Right lung (tissue), 2 donors: ENCODE measurements at regions not wholly inside any gene's neighbourhood (a gene's known extent, or its start where the extent isn't known, plus 50 kb on each side); places are given as distances from the start of the nearest gene placed in this dataset.
A peak's percentile ranks its signal among the peaks of the same experiment; 100 is the strongest.

Experiments
- DNase-seq, 2 donors: peaks; one replicate each; pipeline ENCODE4 v3.0.0-alpha.2; 2013

DNA sequence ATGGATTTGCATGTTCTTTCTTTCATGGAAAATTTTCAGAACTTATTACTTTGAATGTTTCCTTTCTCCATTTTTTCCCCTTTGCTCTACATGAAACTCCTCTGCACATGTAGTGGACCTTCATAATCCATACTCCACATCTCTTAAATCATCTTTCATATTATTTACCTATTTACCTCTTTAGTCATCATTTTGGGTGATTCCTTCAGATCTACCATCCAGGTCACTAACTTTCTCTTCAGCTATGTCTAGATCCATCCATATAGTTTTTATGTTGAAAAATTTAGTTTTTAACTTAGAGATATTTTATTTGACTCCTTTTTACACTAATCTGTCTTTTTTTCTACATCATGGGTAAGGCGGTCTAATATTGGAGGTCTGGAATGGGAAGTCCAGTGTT is 586.6 kb downstream of the NR2F1-AS1 start:
- no peak for DNase-seq

- no peak for DNase-seq
Measured at GRCh38 chr5:92992073-92992472, 588.9 kb downstream of the NR2F1-AS1 start.

- DNase-seq = no peak
Measured at GRCh38 chr5:92991581-92992067, 589.4 kb downstream of the NR2F1-AS1 start.

DNA sequence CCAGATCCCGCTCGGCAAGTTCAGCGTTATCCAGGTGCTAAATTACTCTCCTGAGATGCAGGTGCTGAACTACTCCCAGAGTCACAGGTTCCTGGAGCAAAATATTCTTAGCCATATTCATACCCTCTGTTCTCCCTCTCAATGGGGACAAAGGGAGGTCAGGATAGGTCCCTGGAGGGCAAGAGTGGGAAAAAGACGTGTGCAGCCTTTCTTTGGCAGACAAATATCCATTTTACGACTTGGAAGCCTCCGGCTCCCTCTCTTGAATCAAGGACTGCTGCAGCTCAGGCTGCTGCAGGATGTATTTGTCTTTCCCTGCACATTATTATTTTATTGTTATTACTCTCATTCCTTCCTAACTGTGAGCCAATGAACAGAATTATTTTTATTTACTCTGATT is 590.2 kb downstream of the NR2F1-AS1 start:
- no peak for DNase-seq

DNA sequence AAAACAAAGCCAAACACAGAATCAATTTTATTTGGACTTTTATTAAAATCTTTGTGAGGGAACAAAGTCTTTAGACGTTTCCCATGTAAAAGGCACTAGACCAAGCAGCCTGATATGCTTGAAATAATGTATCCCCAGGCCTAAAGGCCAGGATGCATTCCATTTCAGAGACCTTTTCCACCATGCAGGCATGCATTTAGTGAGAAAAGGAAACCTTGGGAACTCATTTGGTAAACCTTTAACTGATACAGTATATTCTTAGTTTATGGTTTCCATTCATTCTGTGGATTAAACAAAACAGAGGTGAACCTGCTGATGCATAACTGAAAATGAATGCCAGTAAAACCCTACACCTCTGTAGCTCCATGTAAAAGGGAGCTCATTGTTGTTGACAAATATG is 600.0 kb downstream of the NR2F1-AS1 start:
- no peak for DNase-seq

GRCh38 chr5:92980491-92980890 is 600.5 kb downstream of the NR2F1-AS1 start:
- DNase-seq = no peak

- no peak for DNase-seq
Measured at GRCh38 chr5:92979716-92980115, 601.3 kb downstream of the NR2F1-AS1 start.

DNA sequence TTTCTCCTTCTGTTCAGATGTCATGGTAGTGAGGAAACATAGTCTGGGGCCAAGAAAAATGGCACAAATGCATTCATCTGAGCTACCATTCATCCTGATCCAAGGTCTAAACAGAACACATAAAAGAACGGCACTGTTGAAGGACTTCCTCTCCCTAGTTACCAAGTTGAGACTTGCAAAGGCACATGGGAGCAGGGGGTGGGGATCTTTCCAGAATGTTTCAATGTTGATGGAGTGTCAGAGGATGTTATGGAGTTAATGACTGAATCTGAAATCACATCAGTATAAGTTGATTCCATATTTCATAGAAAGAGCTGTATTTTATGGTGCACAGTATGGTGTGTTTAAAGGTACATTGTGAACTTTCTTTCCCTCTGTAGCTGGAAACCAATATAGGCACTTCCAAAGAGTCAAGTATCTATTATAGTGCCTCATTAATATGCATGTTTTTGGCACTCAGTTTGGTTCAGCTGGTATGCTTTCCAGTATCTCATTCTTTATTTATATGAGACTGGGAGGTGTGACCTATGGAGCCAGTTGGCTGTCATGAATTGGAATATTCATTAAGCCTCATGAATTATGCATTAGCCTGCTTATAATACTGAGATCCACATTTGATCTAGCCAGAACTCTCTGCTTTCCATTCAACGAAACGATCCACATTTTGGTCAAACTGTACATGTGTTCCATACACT is 603.0 kb downstream of the NR2F1-AS1 start:
- no peak for DNase-seq

DNA sequence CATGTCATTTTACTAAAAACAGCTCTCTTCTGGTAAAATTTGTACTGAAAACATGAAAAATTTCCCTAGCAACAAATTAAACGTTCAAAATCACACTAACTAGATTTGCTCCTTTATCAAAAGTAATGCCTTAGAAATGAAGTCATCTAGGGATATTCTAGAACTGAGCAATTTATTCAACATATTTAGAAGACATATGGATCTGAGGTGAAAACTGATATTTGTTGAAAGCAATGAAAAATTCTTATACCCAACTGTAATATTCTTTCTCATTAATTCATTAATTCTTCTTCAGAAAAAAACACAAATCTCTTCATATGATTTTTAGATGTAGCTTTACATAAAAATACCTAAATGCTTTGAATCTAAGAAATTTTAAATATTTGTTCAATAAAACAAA is 604.9 kb downstream of the NR2F1-AS1 start:
- DNase-seq = no peak

- DNase-seq = no peak
Measured at GRCh38 chr5:92969781-92970237, 611.2 kb downstream of the NR2F1-AS1 start.

GRCh38 chr5:92969191-92969780 is 611.7 kb downstream of the NR2F1-AS1 start:
- DNase-seq = no peak

- DNase-seq = no peak
Measured at GRCh38 chr5:92963800-92964199, 617.2 kb downstream of the NR2F1-AS1 start.

DNA sequence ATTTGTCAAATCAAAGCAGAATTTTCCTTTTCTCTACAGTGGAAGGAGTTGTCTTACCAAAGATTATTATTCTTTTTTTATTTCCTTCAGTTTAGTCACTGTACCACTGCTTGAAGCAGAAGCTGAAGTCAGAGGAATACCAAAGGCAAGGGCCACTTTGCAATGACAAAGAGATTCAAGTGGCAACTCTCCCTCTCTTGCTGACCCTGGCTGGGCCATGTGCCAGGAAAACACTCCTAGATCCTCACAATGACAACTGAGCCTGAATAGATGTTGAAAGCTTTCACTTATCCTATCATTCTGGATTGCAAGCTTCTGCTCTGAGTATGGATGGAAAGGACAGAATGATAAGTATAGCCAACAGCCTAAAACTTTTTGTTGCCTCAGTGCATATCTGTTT is 618.3 kb downstream of the NR2F1-AS1 start:
- DNase-seq = peak in 1 of 2 donors; percentile 6

DNA sequence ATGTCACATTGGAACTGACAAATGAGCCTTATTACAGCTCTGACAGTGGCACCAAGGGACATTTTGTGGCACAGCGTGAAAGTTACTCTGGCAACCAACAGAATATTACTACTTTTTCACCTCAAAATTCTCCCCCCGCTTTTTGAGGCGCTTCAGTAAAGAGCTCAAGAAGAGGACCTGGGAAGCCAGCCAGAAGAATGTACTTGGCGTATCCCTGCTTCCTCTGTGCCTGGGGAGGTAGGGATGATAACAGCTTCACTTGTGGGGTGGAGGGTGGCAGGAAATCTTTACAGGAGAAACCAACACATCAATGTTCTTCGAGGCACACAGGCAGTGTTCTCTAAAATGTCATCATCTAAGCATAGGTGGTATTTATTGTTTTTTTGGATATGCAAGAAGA is 624.1 kb downstream of the NR2F1-AS1 start:
- no peak for DNase-seq

GRCh38 chr5:92952243-92952642 is 628.8 kb downstream of the NR2F1-AS1 start:
- DNase-seq = no peak

- DNase-seq = no peak
Measured at GRCh38 chr5:92951746-92952145, 629.3 kb downstream of the NR2F1-AS1 start.

GRCh38 chr5:92946546-92946945 is 634.5 kb downstream of the NR2F1-AS1 start:
- DNase-seq = no peak

- no peak for DNase-seq
Measured at GRCh38 chr5:92945605-92946097, 635.4 kb downstream of the NR2F1-AS1 start.

GRCh38 chr5:92944903-92945604 is 636.0 kb downstream of the NR2F1-AS1 start:
- peak in 1 of 2 donors; percentile 45 for DNase-seq

DNA sequence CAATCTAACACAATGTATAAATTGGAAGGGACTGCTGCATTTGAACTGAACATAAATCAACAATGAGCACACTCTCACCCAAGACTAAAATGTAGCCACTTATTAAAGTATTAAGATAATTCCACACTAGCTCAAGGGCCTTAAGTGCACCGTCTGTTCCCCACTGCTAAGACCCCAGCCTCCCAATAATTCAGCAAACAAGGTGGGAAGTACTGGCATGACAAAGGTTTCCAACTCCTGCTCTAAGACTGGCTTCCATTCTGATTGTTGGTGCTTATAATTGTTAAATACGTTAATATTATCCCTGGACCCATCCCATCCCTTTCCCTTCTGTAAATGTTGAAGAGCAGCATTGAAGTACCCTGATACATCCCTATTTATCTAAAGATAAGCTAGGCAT is 636.7 kb downstream of the NR2F1-AS1 start:
- no peak for DNase-seq

DNA sequence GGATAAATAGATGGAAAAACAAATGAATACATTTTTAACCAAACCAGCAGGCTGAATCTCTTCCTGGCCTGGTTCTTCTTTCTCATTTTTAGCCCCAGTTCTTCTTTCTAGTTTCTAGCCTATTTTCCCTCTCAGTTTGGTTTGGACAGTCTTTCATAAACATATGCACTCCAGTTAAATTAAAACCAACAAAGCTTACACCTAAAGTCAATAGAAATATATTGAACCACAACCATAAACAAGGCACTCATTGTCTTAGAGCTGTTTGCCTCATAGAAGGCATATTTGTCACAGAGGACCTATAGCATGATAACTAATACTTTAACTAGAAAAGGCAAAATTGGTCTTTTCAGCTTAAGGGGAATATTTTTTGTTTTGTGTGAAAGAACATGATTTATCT is 638.3 kb downstream of the NR2F1-AS1 start:
- no peak for DNase-seq

- no peak for DNase-seq
Measured at GRCh38 chr5:92941806-92942205, 639.2 kb downstream of the NR2F1-AS1 start.

DNA sequence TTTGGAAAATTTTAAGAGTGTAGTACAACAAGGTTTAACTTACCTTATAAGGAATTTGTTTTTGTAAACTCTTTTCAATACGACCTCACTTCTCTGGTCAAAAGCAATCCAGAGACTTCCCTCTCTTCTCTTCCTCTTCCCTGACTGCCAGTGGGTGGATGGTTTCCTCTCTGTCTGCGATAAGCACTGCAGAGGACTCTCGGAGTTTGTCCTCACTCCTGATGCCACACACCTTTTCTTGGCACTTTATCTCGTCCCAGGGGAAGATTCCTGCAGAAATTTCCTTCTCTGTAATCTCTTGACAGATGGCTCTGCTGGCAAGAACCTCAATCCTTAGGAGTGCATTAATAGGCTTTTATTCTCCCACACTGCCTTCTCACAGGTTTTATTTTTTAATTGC is 641.6 kb downstream of the NR2F1-AS1 start:
- no peak for DNase-seq
